ENCODE measurements at regions not wholly inside any gene's neighbourhood (a gene's known extent, or its start where the extent isn't known, plus 50 kb on each side); places are given as distances from the start of the nearest gene placed in this dataset.

- no peak overlapping the region for H3K27ac ChIP-seq (ENCODE audit: low read depth in 1 of 2, low read length in 2 of 2)
- H3K9me3 ChIP-seq (ENCODE audit: control insufficient read depth in 4 of 4, low read length in 3 of 4), result peaks cover 0 to 9% (median 0%) of the 10 kb centered on the region in 4 donors
- TF ChIP-seq, protein P1, sequence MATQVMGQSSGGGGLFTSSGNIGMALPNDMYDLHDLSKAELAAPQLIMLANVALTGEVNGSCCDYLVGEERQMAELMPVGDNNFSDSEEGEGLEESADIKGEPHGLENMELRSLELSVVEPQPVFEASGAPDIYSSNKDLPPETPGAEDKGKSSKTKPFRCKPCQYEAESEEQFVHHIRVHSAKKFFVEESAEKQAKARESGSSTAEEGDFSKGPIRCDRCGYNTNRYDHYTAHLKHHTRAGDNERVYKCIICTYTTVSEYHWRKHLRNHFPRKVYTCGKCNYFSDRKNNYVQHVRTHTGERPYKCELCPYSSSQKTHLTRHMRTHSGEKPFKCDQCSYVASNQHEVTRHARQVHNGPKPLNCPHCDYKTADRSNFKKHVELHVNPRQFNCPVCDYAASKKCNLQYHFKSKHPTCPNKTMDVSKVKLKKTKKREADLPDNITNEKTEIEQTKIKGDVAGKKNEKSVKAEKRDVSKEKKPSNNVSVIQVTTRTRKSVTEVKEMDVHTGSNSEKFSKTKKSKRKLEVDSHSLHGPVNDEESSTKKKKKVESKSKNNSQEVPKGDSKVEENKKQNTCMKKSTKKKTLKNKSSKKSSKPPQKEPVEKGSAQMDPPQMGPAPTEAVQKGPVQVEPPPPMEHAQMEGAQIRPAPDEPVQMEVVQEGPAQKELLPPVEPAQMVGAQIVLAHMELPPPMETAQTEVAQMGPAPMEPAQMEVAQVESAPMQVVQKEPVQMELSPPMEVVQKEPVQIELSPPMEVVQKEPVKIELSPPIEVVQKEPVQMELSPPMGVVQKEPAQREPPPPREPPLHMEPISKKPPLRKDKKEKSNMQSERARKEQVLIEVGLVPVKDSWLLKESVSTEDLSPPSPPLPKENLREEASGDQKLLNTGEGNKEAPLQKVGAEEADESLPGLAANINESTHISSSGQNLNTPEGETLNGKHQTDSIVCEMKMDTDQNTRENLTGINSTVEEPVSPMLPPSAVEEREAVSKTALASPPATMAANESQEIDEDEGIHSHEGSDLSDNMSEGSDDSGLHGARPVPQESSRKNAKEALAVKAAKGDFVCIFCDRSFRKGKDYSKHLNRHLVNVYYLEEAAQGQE (IDR thresholded peaks at IDR 0.05), result no peak
- no peak overlapping the region for H3K9ac ChIP-seq (ENCODE audit: low read depth in 1 of 2, low read length in 2 of 2)
- no peaks in the 10 kb centered on the region for H3K36me3 ChIP-seq (ENCODE audit: control insufficient read depth in 4 of 4, insufficient read depth in 3 of 4, low read depth in 1 of 4, low read length in 3 of 4)
- no peak for DNase-seq (ENCODE audit: low spot score)
- H3K4me1 ChIP-seq (ENCODE audit: control insufficient read depth in 4 of 4, insufficient read depth in 4 of 4, low read length in 3 of 4), result no peaks in the 10 kb centered on the region
- 92% methylated on average over 3 of the region's 3 CpGs for WGBS
- no peak overlapping the region for H3K4me3 ChIP-seq (ENCODE audit: low read depth in 1 of 3, low read length in 3 of 3)
- no peaks in the 10 kb centered on the region for H3K27me3 ChIP-seq (ENCODE audit: control insufficient read depth in 4 of 4, insufficient read depth in 4 of 4, low read length in 3 of 4)
These were observed 1150.1 kb upstream of the PRR20A start for GRCh38 chr13:55990631-55991030.

- no peak overlapping the region for H3K4me3 ChIP-seq (ENCODE audit: low read depth in 1 of 3, low read length in 3 of 3)
- H3K36me3 ChIP-seq (ENCODE audit: control insufficient read depth in 4 of 4, insufficient read depth in 3 of 4, low read depth in 1 of 4, low read length in 3 of 4), result no peaks in the 10 kb centered on the region
- no peak overlapping the region for H3K27ac ChIP-seq (ENCODE audit: low read depth in 1 of 2, low read length in 2 of 2)
- no peaks in the 10 kb centered on the region for H3K4me1 ChIP-seq (ENCODE audit: control insufficient read depth in 4 of 4, insufficient read depth in 4 of 4, low read length in 3 of 4)
- no peak overlapping the region for H3K9ac ChIP-seq (ENCODE audit: low read depth in 1 of 2, low read length in 2 of 2)
- no peaks in the 10 kb centered on the region for H3K27me3 ChIP-seq (ENCODE audit: control insufficient read depth in 4 of 4, insufficient read depth in 4 of 4, low read length in 3 of 4)
- DNase-seq (ENCODE audit: low spot score), result no peak
- WGBS, result 77% methylated on average over 2 of the region's 2 CpGs
- H3K9me3 ChIP-seq (ENCODE audit: control insufficient read depth in 4 of 4, low read length in 3 of 4), result peaks cover 0 to 4% (median 0%) of the 10 kb centered on the region in 4 donors
- TF ChIP-seq NR2F2 (IDR thresholded peaks at IDR 0.05) (no peak), SP1 (IDR thresholded peaks at IDR 0.05) (no peak), JUND (IDR thresholded peaks at IDR 0.05) (no peak), GABPA (IDR thresholded peaks at IDR 0.05 in 1 of 2, conservative IDR thresholded peaks at IDR 0.05 in 1 of 2) (no peak), HNF4A (conservative IDR thresholded peaks at IDR 0.05) (no peak), RAD21 (IDR thresholded peaks at IDR 0.05) (no peak), YY1 (IDR thresholded peaks at IDR 0.05) (no peak), ZBTB33 (IDR thresholded peaks at IDR 0.05) (no peak), RXRA (IDR thresholded peaks at IDR 0.05) (no peak)
- TF ChIP-seq, protein P2, sequence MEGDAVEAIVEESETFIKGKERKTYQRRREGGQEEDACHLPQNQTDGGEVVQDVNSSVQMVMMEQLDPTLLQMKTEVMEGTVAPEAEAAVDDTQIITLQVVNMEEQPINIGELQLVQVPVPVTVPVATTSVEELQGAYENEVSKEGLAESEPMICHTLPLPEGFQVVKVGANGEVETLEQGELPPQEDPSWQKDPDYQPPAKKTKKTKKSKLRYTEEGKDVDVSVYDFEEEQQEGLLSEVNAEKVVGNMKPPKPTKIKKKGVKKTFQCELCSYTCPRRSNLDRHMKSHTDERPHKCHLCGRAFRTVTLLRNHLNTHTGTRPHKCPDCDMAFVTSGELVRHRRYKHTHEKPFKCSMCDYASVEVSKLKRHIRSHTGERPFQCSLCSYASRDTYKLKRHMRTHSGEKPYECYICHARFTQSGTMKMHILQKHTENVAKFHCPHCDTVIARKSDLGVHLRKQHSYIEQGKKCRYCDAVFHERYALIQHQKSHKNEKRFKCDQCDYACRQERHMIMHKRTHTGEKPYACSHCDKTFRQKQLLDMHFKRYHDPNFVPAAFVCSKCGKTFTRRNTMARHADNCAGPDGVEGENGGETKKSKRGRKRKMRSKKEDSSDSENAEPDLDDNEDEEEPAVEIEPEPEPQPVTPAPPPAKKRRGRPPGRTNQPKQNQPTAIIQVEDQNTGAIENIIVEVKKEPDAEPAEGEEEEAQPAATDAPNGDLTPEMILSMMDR (IDR thresholded peaks at IDR 0.05; ENCODE audit: low read depth, low read length, missing input control), result no peak
These were observed 1149.1 kb upstream of the PRR20A start for GRCh38 chr13:55991666-55992065.

DNA sequence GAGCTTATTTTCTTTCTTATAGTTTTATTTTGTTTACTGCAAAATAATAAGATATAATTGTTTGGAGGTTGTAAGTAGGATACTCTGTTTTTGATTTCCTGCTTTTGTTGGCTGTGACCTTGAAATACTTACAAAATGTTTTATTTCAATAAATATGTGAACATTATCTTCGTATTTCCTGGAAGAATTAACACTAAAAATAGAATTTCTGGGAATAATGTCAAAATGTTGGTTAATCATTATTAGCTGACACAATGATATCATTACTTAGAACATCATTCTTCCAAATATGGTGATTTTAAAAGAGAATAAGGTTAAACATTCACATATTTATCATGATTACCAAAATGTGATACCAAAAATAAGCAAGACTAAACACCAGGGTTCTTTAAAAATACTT, 1148.6 kb upstream of the PRR20A start:
- Histone ChIP-seq H3K9ac (ENCODE audit: low read depth in 1 of 2, low read length in 2 of 2) (no peak overlapping the region), H3K27me3 (ENCODE audit: control insufficient read depth in 4 of 4, insufficient read depth in 4 of 4, low read length in 3 of 4) (no peaks in the 10 kb centered on the region), H3K4me1 (ENCODE audit: control insufficient read depth in 4 of 4, insufficient read depth in 4 of 4, low read length in 3 of 4) (no peaks in the 10 kb centered on the region), H3K4me3 (ENCODE audit: low read depth in 1 of 3, low read length in 3 of 3) (no peak overlapping the region), H3K36me3 (ENCODE audit: control insufficient read depth in 4 of 4, insufficient read depth in 3 of 4, low read depth in 1 of 4, low read length in 3 of 4) (no peaks in the 10 kb centered on the region), H3K9me3 (ENCODE audit: control insufficient read depth in 4 of 4, low read length in 3 of 4) (peaks cover 0 to 3% (median 0%) of the 10 kb centered on the region in 4 donors), H3K27ac (ENCODE audit: low read depth in 1 of 2, low read length in 2 of 2) (no peak overlapping the region)
- WGBS, result 3% methylated on average over 1 of the region's 1 CpG
- TF ChIP-seq RAD21 (IDR thresholded peaks at IDR 0.05) (no peak), HNF4A (conservative IDR thresholded peaks at IDR 0.05) (no peak), FOXA2 (IDR thresholded peaks at IDR 0.05) (no peak), YY1 (IDR thresholded peaks at IDR 0.05) (no peak), NR2F2 (IDR thresholded peaks at IDR 0.05) (no peak), GABPA (IDR thresholded peaks at IDR 0.05 in 1 of 2, conservative IDR thresholded peaks at IDR 0.05 in 1 of 2) (no peak), RXRA (IDR thresholded peaks at IDR 0.05) (no peak)
- TF ChIP-seq, protein P3, sequence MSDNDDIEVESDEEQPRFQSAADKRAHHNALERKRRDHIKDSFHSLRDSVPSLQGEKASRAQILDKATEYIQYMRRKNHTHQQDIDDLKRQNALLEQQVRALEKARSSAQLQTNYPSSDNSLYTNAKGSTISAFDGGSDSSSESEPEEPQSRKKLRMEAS (IDR thresholded peaks at IDR 0.05), result no peak
- TF ChIP-seq, protein P4, sequence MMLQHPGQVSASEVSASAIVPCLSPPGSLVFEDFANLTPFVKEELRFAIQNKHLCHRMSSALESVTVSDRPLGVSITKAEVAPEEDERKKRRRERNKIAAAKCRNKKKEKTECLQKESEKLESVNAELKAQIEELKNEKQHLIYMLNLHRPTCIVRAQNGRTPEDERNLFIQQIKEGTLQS (IDR thresholded peaks at IDR 0.05), result no peak
- DNase-seq (ENCODE audit: low spot score), result no peak
